Progenitor cell of endocrine pancreas (in vitro differentiated cells): ENCODE measurements at regions not wholly inside any gene's neighbourhood (a gene's known extent, or its start where the extent isn't known, plus 50 kb on each side); places are given as distances from the start of the nearest gene placed in this dataset.

Experiments
- DNase-seq: peaks from one replicate; pipeline ENCODE4 v3.0.0; 2021; ENCODE audit warnings: low spot score; ENCODE audit not compliant: unreplicated experiment
- H3K27ac Mint-ChIP-seq: 2 replicates; pipeline ENCODE4 v1.8.0; 2021; ENCODE audit warnings: mild to moderate bottlenecking, moderate library complexity, mixed read lengths
- H3K27me3 Mint-ChIP-seq: 2 replicates; pipeline ENCODE4 v1.8.0; 2021; ENCODE audit warnings: mixed read lengths
- H3K36me3 Mint-ChIP-seq: 2 replicates; pipeline ENCODE4 v1.8.0; 2022; ENCODE audit warnings: mixed read lengths; ENCODE audit not compliant: insufficient read depth
- H3K4me1 Mint-ChIP-seq: 2 replicates; pipeline ENCODE4 v1.8.0; 2021; ENCODE audit warnings: low read depth, mixed read lengths
- H3K4me3 Mint-ChIP-seq: 2 replicates; pipeline ENCODE4 v1.8.0; 2021; ENCODE audit warnings: low read depth, mild to moderate bottlenecking, moderate library complexity, mixed read lengths
- H3K9me3 Mint-ChIP-seq: 2 replicates; pipeline ENCODE4 v1.8.0; 2021; ENCODE audit warnings: low read depth, mixed read lengths
- CTCF ChIP-seq: fragments of 200-600 bp; sonication (generic); IDR thresholded peaks from one replicate; pipeline ENCODE4 v1.5.0; 2021; ENCODE audit warnings: antibody characterized with exemption, mild to moderate bottlenecking; ENCODE audit not compliant: unreplicated experiment

- H3K27ac Mint-ChIP-seq: no peak overlapping the region
- no peaks in the 10 kb centered on the region for H3K36me3 Mint-ChIP-seq
- peaks cover 13% of the 10 kb centered on the region for H3K4me1 Mint-ChIP-seq
- no peak overlapping the region for H3K4me3 Mint-ChIP-seq
- no peak for TF ChIP-seq CTCF
- peaks cover 8% of the 10 kb centered on the region for H3K9me3 Mint-ChIP-seq
- H3K27me3 Mint-ChIP-seq: peaks cover 3% of the 10 kb centered on the region
- no peak for DNase-seq
Observed at GRCh38 chr12:107385509-107385908, 292.2 kb upstream of the CRY1 start.

- H3K27me3 Mint-ChIP-seq: peaks cover 3% of the 10 kb centered on the region
- no peak overlapping the region for H3K4me3 Mint-ChIP-seq
- H3K9me3 Mint-ChIP-seq: peaks cover 8% of the 10 kb centered on the region
- H3K4me1 Mint-ChIP-seq: peaks cover 10% of the 10 kb centered on the region
- H3K27ac Mint-ChIP-seq: no peak overlapping the region
- no peak for TF ChIP-seq CTCF
- no peaks in the 10 kb centered on the region for H3K36me3 Mint-ChIP-seq
- DNase-seq: no peak
Observed at GRCh38 chr12:107386569-107386968, 293.2 kb upstream of the CRY1 start.

DNA sequence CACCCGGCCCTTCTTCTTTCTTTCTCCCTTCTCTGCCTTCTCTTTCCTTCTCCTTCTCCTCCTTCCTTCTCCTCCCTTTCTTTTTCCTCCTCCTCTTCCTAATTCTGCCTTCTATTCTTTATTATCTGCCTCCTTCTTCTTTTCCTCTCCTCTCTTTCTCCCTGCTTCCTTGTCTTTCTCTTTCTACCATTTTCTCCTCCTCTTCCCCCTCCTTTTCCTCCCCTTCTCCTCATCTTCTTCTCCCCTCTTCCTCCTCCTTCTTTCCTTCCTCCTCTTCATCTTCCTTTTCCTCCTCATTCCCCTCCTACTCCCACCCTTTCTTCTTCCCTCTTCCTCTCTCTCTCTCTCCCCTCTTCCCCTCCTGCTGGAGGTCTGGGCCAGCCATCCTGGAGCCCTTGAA lies 294.9 kb upstream of the CRY1 start:
- H3K27me3 Mint-ChIP-seq: peaks cover 9% of the 10 kb centered on the region
- no peak overlapping the region for H3K4me3 Mint-ChIP-seq
- H3K27ac Mint-ChIP-seq: no peak overlapping the region
- H3K9me3 Mint-ChIP-seq: peaks cover 8% of the 10 kb centered on the region
- no peak for DNase-seq
- peaks cover 3% of the 10 kb centered on the region for H3K4me1 Mint-ChIP-seq
- TF ChIP-seq CTCF: no peak
- no peaks in the 10 kb centered on the region for H3K36me3 Mint-ChIP-seq

- no peak for DNase-seq
- TF ChIP-seq CTCF: no peak
- peak overlapping the region; percentile 1 for H3K27ac Mint-ChIP-seq
- H3K27me3 Mint-ChIP-seq: peaks cover 9% of the 10 kb centered on the region
- H3K9me3 Mint-ChIP-seq: peaks cover 8% of the 10 kb centered on the region
- H3K4me3 Mint-ChIP-seq: no peak overlapping the region
- H3K36me3 Mint-ChIP-seq: no peaks in the 10 kb centered on the region
- peaks cover 3% of the 10 kb centered on the region for H3K4me1 Mint-ChIP-seq
Observed at GRCh38 chr12:107390414-107390813, 295.2 kb upstream of the PWP1 start.

DNA sequence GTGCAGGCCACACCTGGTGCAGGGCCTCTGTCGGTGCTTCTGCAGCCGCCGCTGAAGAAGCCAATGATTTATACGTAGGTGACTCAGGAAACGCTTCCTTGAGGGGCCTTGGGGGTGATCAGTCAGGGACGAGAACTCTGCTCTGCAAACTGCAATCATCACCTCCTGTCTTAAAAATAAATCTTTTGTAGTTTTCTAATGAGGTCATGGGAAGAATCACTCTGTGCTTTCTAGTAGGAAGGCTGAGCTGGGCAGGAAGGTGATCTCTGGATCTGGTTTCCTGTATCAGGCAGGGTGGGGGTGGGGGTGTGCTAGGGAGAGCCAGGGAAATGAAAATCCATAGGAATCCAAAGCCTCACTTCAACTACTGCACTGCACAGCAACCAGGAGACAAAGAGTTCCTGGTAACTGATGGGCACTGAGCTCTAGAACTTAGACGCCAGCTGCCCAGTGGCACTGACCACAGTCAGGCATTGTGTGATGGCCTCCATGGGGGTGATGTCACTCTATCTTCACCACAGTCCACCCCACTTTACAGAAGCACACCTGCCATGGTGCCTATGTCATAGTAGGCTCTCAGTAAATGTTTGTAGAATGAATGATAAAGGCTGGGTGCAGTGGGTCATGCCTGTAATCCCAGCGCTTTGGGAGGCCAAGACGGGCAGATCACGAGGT lies 292.4 kb upstream of the PWP1 start:
- TF ChIP-seq CTCF: no peak
- no peak overlapping the region for H3K4me3 Mint-ChIP-seq
- no peak overlapping the region for H3K27ac Mint-ChIP-seq
- peaks cover 12% of the 10 kb centered on the region for H3K27me3 Mint-ChIP-seq
- H3K4me1 Mint-ChIP-seq: peaks cover 6% of the 10 kb centered on the region
- peaks cover 8% of the 10 kb centered on the region for H3K9me3 Mint-ChIP-seq
- no peaks in the 10 kb centered on the region for H3K36me3 Mint-ChIP-seq
- DNase-seq: no peak
